ENCODE measurements at regions not wholly inside any gene's neighbourhood (a gene's known extent, or its start where the extent isn't known, plus 50 kb on each side); places are given as distances from the start of the nearest gene placed in this dataset.

DNA sequence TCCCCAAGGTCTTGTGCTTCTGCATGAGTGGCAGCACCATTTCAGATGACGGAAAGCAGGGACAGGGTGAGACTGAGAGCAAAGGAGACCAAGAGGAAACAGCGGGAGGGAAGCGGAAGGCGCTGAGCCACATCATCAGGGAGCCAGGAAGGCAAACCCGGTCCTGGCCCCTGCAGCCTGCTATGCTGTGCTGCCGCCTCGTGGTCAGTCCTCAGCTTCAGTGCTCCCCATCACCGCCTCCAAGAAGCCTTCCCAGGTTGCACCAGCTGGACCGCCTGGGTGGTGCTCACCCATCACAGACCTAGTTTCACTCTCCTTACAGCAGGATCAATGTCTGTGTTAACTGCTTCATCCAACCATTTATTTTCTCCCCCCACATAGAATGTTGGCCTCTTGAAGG, 73.0 kb upstream of the PHF21B start:
- H3K79me2 ChIP-seq (ENCODE audit: control insufficient read depth, insufficient read depth, low read length), result no peaks in the 10 kb centered on the region
- H3K27ac ChIP-seq (ENCODE audit: insufficient read depth, low read depth, low read length), result no peak overlapping the region
- H3K4me1 ChIP-seq (ENCODE audit: control insufficient read depth, extremely low read depth, insufficient read depth, low read length), result no peaks in the 10 kb centered on the region
- no peak overlapping the region for H3K9ac ChIP-seq (replicated peaks; ENCODE audit: extremely low read depth, insufficient read depth, low read length)
- no peak for TF ChIP-seq POLR2A (IDR thresholded peaks at IDR 0.05; ENCODE audit: low read depth, low read length)
- no peak for TF ChIP-seq FOS (IDR thresholded peaks at IDR 0.05; ENCODE audit: borderline replicate concordance, insufficient read depth, low read length)
- TF ChIP-seq CTCF (IDR thresholded peaks at IDR 0.05; ENCODE audit: extremely low read depth in 1 of 2, insufficient read depth in 1 of 2, low read depth in 1 of 2, low read length in 2 of 2), result peak; percentile 5 to 22
- TF ChIP-seq POLR2AphosphoS5 (IDR thresholded peaks at IDR 0.05; ENCODE audit: insufficient read depth, low read depth, low read length), result no peak
- no peak for TF ChIP-seq MYC (IDR thresholded peaks at IDR 0.05; ENCODE audit: low read depth, low read length)
- no peaks in the 10 kb centered on the region for H3K9me1 ChIP-seq (replicated peaks; ENCODE audit: control insufficient read depth, extremely low read depth, insufficient read depth, low read length)
- BruUV-seq (replicated peaks), result no TSS peak
- intact Hi-C loops (cut with micrococcal nuclease), result loop anchor here (1.0 kb wide), 1 partner anchor 107 kb away; no protein-coding TSS in a partner anchor
- H3K27me3 ChIP-seq (ENCODE audit: control insufficient read depth in 2 of 2, insufficient read depth in 2 of 2, low read length in 2 of 2), result no peaks in the 10 kb centered on the region
- no peak overlapping the region for H3K4me3 ChIP-seq (replicated peaks in 1 of 3; ENCODE audit: insufficient read depth in 1 of 3, low read depth in 1 of 3, low read length in 3 of 3)
- H3K36me3 ChIP-seq (ENCODE audit: control insufficient read depth in 2 of 2, extremely low read depth in 1 of 2, insufficient read depth in 2 of 2, low read length in 2 of 2), result no peaks in the 10 kb centered on the region
- H2AFZ ChIP-seq (ENCODE audit: low read depth, low read length), result no peak overlapping the region
- H4K20me1 ChIP-seq (replicated peaks; ENCODE audit: control insufficient read depth, extremely low read depth, insufficient read depth, low read length), result no peaks in the 10 kb centered on the region
- dilution Hi-C loops (cut with MboI; ENCODE audit: extremely low pct_ligation_motif_present, low sequenced_read_pairs), result no loop called here
- ChIA-PET POLR2A (no interaction called here), CTCF (interaction anchor here (0.5 kb wide), 1 partner anchor 411 kb away, joined by 4 read pairs; no protein-coding TSS in a partner anchor)
- DNase-seq (ENCODE audit: low read depth, low spot score) (no peak), FAIRE-seq (no peak)
- no peak overlapping the region for H3K4me2 ChIP-seq (ENCODE audit: insufficient read depth, low read length)
- no peaks in the 10 kb centered on the region for H3K9me3 ChIP-seq (replicated peaks; ENCODE audit: control insufficient read depth, insufficient read depth, low read length)

DNA sequence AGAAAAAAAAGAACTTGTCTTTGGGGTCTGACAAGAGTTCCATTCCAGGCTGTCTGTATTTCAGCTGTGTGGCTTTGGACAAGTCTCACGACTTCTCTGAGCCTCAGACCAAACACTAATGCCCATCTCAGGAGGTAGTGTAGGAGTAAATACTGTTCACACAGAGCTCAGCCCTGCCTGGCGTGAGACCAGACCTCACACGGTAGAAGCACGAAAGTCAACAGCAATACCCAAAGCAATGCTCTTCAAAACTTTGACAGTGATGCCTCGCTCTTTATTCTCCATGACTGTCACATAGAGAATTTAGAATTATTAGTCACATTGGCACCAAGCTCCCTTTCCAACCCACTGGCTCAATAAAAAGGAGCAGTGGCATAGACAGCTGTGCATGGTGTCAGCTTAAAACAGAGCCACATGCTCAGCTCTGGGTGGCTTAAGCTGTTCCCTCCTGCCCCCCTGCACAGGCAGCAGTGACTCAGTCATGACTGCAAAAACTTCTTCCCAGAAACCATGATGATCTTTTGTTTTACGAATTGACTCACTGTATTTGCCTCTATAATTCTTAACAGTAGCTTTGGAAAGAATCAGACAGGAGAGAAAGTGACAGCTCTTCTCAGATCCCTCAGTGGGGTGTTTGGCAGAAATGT, 74.0 kb upstream of the PHF21B start:
- Histone ChIP-seq H3K9me3 (replicated peaks; ENCODE audit: control insufficient read depth, insufficient read depth, low read length) (no peaks in the 10 kb centered on the region), H3K4me1 (ENCODE audit: control insufficient read depth, extremely low read depth, insufficient read depth, low read length) (no peaks in the 10 kb centered on the region), H3K4me3 (replicated peaks in 1 of 3; ENCODE audit: insufficient read depth in 1 of 3, low read depth in 1 of 3, low read length in 3 of 3) (no peak overlapping the region), H3K9ac (replicated peaks; ENCODE audit: extremely low read depth, insufficient read depth, low read length) (no peak overlapping the region), H3K27ac (ENCODE audit: insufficient read depth, low read depth, low read length) (no peak overlapping the region), H3K79me2 (ENCODE audit: control insufficient read depth, insufficient read depth, low read length) (no peaks in the 10 kb centered on the region), H3K36me3 (ENCODE audit: control insufficient read depth in 2 of 2, extremely low read depth in 1 of 2, insufficient read depth in 2 of 2, low read length in 2 of 2) (no peaks in the 10 kb centered on the region), H4K20me1 (replicated peaks; ENCODE audit: control insufficient read depth, extremely low read depth, insufficient read depth, low read length) (no peaks in the 10 kb centered on the region), H3K4me2 (ENCODE audit: insufficient read depth, low read length) (no peak overlapping the region), H3K9me1 (replicated peaks; ENCODE audit: control insufficient read depth, extremely low read depth, insufficient read depth, low read length) (no peaks in the 10 kb centered on the region), H3K27me3 (ENCODE audit: control insufficient read depth in 2 of 2, insufficient read depth in 2 of 2, low read length in 2 of 2) (no peaks in the 10 kb centered on the region), H2AFZ (ENCODE audit: low read depth, low read length) (no peak overlapping the region)
- BruUV-seq (replicated peaks), result no TSS peak
- TF ChIP-seq POLR2A (IDR thresholded peaks at IDR 0.05; ENCODE audit: low read depth, low read length) (no peak), GATA2 (IDR thresholded peaks at IDR 0.05; ENCODE audit: insufficient read depth, insufficient read length, low read depth, low read length) (no peak), JUN (IDR thresholded peaks at IDR 0.05; ENCODE audit: borderline replicate concordance, insufficient read depth, insufficient read length, low read depth) (no peak), FOS (IDR thresholded peaks at IDR 0.05; ENCODE audit: borderline replicate concordance, insufficient read depth, low read length) (no peak), MYC (IDR thresholded peaks at IDR 0.05; ENCODE audit: low read depth, low read length) (no peak), EZH2 (IDR thresholded peaks at IDR 0.05; ENCODE audit: borderline replicate concordance, low read depth, low read length, severe bottlenecking) (no peak), POLR2AphosphoS5 (IDR thresholded peaks at IDR 0.05; ENCODE audit: insufficient read depth, low read depth, low read length) (no peak), CTCF (IDR thresholded peaks at IDR 0.05; ENCODE audit: extremely low read depth in 1 of 2, insufficient read depth in 1 of 2, low read depth in 1 of 2, low read length in 2 of 2) (no peak)
- TF ChIP-seq, protein P1, sequence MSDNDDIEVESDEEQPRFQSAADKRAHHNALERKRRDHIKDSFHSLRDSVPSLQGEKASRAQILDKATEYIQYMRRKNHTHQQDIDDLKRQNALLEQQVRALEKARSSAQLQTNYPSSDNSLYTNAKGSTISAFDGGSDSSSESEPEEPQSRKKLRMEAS (IDR thresholded peaks at IDR 0.05; ENCODE audit: insufficient read depth, insufficient read length), result no peak
- FAIRE-seq (no peak), DNase-seq (ENCODE audit: low read depth, low spot score) (no peak)
- dilution Hi-C loops (cut with MboI; ENCODE audit: extremely low pct_ligation_motif_present, low sequenced_read_pairs) (no loop called here), intact Hi-C loops (cut with micrococcal nuclease) (no loop called here)
- ChIA-PET POLR2A (no interaction called here), CTCF (interaction anchor here (1.0 kb wide), 1 partner anchor 12 kb away, joined by 3 read pairs; no protein-coding TSS in a partner anchor)
